UCSD-AML1 (cell line): ENCODE measurements at regions not wholly inside any gene's neighbourhood (a gene's known extent, or its start where the extent isn't known, plus 50 kb on each side); places are given as distances from the start of the nearest gene placed in this dataset.
"Not testable (repeated sequence)": the region's sequence is repeated elsewhere in the genome, so short reads cannot be mapped to it uniquely, and the experiment has no call there.

Source experiments
- DNase-seq: peaks from one replicate; lab custom pipeline; 2025; ENCODE audit not compliant: unreplicated experiment; lab: John Stamatoyannopoulos, UW

GRCh38 chr9:30774326-30774725 lies 1610.1 kb upstream of the ACO1 start:
- peak; percentile 10 for DNase-seq

DNA sequence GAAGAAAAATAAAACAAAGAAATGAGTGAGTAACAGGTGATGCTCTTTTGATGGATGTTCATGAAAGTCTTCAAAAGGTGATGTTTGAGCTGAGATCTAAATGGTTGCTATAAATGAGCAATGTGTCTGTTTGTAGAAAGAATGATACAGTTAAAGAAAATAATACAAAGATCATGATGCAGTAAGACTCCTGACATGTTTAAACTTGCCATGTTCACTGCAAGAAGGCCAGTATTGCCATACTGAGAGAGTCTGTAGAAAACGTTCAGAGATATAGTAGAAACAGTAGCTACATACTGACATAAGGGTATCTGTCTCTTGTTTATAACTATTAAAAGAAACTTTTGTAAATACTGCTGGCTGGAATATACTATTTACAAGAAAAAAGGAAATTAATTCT lies 1609.2 kb upstream of the ACO1 start:
- no peak for DNase-seq

DNA sequence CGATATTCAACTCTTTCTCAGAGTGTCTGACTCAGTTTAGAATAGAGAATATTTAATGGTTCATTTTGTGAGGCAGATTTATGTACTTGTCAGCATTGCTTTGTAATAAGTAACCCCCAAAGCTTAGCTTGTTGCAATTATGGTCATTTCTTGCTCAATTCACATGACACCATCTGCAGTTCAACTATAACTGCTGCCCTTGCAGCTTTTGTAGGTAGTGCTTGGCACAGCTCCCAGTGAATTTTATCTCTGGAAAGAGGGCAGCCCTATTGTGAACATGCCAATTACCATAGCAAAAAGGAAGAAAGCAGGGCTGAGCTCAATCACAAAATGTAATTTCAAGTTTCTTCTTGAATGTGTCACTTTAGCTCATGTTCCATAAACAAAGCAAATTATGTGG lies 1587.7 kb upstream of the ACO1 start:
- DNase-seq: no peak

- DNase-seq: no peak
These were observed 1584.8 kb upstream of the ACO1 start for GRCh38 chr9:30799527-30800101.

DNA sequence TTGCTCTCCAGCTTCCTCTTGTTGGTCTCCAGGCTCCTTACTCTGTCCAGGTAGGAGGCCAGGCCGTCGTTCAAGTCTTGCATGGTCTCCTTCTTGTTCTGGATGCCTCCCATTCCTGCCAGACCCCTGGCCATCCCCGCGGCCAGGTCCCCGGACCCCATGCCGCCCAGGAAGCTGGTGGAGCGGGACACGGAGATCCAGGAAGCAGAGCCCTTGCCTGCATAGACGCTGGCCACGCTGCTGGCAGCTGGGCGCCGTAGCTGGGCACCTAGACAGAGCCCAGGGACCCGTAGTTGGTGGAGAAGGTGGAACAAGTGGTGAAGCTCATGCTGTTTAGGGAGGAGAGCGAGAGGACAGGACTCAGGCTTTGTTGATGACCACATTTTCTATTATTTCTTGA lies 1584.0 kb upstream of the ACO1 start:
- no peak for DNase-seq

GRCh38 chr9:30812821-30813220 lies 1571.6 kb upstream of the ACO1 start:
- DNase-seq: no peak

DNA sequence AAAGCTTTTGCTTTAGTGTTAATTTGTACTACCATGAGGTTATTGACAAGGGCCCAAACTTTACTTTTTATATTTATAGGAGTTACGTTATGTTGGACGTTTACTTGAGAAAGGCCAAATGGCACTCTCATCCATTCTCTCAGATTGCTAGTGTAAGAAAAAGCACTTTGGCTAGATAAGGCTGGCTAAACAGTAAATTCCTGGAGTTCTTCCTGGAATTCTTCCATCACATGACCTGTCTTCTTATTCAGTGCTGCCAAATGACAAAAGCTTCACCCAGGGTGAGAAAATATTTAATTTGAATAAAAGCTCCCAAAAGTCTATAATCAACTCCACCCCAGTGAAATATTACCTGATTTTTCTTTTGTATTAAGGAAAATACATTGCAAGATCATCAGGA lies 1568.9 kb upstream of the ACO1 start:
- no peak for DNase-seq

GRCh38 chr9:30845136-30845535 lies 1539.3 kb upstream of the ACO1 start:
- no peak for DNase-seq

DNA sequence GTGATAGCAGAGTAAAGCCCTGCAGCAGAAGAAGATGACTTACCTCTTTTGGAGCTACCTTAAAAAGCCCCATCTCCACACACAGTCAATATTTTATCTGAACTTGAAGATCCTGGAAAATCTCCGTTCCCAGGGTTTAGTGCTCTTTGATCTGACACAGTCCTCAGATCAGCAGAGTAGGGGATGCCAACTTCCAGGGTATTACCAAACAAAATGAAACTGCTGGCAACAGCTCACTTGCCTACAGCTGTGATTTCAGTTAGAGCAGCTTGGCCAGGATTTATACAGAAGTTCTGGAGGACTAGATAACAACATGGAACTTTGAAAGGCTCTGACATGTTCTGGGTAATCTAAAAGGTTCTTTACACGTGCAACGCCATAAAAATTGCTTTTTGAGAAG lies 1537.8 kb upstream of the ACO1 start:
- no peak for DNase-seq

DNA sequence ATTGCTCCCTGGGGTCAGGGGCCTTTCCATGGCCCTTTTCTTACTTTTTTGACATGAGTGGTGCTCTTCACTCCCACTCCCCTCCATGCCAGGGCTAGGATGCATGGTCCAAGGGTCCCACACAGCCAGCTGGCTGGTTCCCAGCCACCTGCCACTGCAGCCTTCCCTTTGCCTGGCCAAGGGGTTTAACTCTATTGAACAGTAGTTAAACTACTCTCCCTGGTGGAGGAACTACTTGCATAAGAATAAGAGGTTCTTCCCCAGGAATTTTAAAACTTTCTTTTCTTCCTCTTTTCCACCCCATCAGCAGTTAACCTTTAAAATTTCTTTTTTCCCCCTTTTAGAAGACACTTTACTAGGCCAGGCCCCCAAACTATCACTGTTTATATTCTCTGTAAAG lies 1532.8 kb upstream of the ACO1 start:
- no peak for DNase-seq

DNA sequence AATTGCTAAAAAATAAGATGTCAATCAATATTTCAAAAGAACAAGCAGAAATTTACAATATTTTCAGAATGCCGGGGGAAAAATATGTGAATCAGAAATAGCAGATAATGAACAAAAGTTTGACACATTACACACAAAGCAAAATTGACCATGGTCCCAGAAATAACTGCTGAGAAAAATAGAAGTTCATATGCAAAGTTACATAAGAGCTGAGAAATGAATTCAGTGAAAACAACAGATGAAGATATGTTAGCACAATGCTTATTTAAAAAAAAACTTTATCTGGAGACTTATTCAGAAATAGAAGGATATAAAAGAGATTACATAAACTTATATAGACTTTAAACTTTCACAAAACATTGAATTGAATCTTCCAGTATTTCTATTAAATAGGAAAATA lies 1483.7 kb upstream of the ACO1 start:
- no peak for DNase-seq

DNA sequence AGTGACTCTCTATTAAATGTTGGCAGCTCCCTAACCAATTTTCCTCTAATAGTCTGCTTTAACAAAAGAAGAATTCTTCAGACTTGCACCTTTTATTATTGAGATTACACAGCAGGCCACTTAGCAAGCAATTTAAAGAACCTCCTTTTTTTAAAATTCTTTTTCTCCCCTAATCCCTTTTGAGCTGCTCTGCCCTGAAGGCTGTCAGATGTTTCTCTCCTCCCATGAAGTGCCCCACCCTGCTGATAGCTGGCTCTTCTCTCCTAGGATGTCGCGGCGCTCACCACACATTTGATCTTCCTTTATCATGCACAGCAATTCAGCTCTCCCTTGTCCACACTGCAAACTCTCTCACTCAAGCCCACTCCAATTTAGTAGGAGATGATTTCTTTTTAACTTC lies 1471.1 kb upstream of the ACO1 start:
- DNase-seq: no peak

DNA sequence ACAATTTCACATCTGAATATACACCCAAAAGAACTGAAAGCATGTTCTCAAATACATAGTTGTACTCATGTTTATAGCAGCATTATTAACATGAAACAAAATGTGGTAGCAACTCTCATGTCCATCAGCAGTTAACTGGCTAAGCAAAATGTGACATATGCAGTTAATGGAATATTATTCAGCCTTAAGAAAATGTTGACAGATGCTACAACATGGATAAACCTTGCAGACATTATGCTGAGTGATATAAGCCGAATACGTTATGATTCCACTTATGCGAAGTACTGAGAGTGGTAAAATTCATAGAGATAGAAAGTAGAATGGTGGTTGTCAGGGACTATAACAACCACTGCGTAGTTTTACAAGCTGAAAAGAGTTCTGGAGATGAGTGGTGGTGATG lies 1469.0 kb upstream of the ACO1 start:
- DNase-seq: no peak

DNA sequence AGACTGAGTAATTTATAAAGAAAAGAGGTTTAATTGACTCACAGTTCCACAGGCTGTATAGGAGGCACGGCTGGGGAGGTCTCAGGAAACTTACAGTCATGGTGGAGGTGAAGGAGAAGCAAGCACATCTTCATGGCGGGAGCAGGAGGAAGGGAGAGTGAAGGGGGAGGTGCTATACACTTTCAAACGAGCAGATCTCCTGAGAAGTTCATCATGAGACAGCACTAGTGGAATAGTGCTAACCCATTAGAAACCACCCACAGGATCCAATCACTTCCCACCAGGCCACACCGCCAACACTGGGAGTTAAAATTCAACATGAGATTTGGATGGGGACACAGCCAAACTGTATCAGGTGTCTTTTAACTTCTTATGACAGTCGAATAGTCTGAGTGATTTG lies 1459.3 kb upstream of the ACO1 start:
- no peak for DNase-seq

GRCh38 chr9:30925635-30926034 lies 1458.8 kb upstream of the ACO1 start:
- no peak for DNase-seq

DNA sequence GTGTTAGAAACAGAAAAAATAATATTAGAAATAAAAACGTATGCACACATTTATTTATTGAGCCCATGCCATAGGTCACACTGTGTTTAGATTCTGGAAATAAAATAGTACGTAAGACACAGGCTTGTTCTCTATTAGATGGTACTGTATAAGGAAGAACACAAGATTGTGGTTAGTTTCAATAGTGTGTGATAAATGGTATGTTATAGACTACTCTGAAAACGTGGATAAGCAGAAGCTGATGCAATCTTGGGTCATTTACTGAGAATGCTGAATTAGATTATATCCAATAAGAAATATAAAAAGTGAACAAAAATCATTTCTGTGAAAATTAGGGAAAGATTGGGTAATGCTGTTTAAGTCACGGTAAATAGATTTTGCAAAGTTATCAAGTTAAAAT lies 1456.4 kb upstream of the ACO1 start:
- no peak for DNase-seq

DNA sequence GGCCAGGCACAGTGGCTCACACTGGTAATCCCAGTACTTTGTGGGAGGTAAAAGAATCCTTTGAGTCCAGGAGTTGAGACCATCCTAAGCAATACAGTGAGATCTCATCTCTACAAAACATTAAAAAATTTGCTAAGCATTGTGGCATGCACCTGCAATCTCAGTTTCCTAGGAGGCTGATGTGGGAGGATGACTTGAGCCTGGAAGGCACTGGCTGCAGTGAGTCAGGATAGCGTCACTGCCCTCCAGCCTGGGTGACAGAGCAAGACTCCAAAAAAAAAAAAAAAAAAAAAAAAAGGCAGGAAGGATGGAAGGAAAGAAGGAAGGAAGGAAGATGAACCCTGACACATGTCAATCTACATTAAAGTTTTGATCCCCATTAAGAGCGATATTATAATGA lies 1452.2 kb upstream of the ACO1 start:
- DNase-seq: no peak

- no peak for DNase-seq
These were observed 1448.7 kb upstream of the ACO1 start for GRCh38 chr9:30935730-30936129.

- DNase-seq: no peak
These were observed 1447.3 kb upstream of the ACO1 start for GRCh38 chr9:30937106-30937505.

- DNase-seq: not testable (repeated sequence)
These were observed 1441.6 kb upstream of the ACO1 start for GRCh38 chr9:30942852-30943251.

- no peak for DNase-seq
These were observed 1440.8 kb upstream of the ACO1 start for GRCh38 chr9:30943446-30944224.

- peak; percentile 11 for DNase-seq
These were observed 1440.2 kb upstream of the ACO1 start for GRCh38 chr9:30944225-30944569.

GRCh38 chr9:30944741-30945280 lies 1439.6 kb upstream of the ACO1 start:
- no peak for DNase-seq
